ENCODE measurements at regions not wholly inside any gene's neighbourhood (a gene's known extent, or its start where the extent isn't known, plus 50 kb on each side); places are given as distances from the start of the nearest gene placed in this dataset.

DNA sequence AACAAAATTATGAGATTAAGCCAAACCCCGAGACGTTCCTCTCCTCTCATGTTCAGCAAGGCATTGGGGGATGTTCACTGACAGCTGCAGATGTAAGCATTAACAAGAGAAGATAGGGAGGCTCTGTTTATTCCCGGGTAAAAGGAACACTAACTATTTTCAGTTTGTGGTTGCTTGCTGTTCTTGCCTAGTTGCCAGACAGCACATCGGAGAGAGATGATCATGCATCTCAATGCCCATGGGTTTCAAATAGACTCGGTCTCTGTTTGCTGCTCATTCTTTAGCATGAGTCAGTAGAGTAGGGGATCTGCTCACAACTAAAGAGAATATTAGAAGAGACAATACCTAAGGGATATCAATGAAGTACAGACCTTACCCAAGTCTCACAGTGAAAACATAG, 78.3 kb downstream of the TMEM100 start:
- intact Hi-C loops (cut with micrococcal nuclease) = loop anchor here (10.0 kb wide), 1 partner anchor 70 kb away; no protein-coding TSS in a partner anchor
- no peak overlapping the region for H3K4me2 ChIP-seq (replicated peaks; ENCODE audit: extremely low read depth, low read length, poor library complexity, severe bottlenecking)

DNA sequence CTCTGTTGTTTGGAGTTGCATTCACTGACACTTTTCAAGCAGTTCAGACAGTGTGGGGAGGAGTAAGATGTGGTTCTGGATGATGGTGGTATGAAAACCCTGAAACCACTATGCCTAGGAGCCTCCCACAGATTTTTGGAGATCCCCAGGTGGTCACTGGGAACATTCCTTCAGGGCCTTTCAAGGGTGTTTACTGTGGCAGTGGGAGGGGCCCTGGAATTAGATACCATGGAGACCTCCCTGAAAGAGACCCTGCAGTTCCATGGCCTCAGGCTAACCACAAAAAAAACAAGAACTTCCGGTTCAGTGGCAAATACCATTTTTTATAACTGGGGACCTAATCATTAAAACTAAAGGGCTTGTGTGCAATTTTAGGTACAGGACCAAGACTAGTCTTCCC, 79.9 kb downstream of the TMEM100 start:
- no peak overlapping the region for H3K4me2 ChIP-seq (replicated peaks; ENCODE audit: extremely low read depth, low read length, poor library complexity, severe bottlenecking)
- H3K36me3 ChIP-seq (replicated peaks in 1 of 2; ENCODE audit: control insufficient read depth in 1 of 2, insufficient read depth in 2 of 2, low read length in 2 of 2) = no peaks in the 10 kb centered on the region
- Mint-ChIP-seq H3K9me3 (peaks cover 0 to 4% (median 4%) of the 10 kb centered on the region in 7 donors), H3K4me3 (no peak overlapping the region), H3K27ac (no peak overlapping the region), H3K36me3 (no peaks in the 10 kb centered on the region), H3K4me1 (peaks cover 26% of the 10 kb centered on the region), H3K27me3 (ENCODE audit: low read depth in 3 of 3) (peaks cover 0 to 3% (median 2%) of the 10 kb centered on the region in 3 donors)
- TF ChIP-seq, protein P1, sequence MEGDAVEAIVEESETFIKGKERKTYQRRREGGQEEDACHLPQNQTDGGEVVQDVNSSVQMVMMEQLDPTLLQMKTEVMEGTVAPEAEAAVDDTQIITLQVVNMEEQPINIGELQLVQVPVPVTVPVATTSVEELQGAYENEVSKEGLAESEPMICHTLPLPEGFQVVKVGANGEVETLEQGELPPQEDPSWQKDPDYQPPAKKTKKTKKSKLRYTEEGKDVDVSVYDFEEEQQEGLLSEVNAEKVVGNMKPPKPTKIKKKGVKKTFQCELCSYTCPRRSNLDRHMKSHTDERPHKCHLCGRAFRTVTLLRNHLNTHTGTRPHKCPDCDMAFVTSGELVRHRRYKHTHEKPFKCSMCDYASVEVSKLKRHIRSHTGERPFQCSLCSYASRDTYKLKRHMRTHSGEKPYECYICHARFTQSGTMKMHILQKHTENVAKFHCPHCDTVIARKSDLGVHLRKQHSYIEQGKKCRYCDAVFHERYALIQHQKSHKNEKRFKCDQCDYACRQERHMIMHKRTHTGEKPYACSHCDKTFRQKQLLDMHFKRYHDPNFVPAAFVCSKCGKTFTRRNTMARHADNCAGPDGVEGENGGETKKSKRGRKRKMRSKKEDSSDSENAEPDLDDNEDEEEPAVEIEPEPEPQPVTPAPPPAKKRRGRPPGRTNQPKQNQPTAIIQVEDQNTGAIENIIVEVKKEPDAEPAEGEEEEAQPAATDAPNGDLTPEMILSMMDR (IDR thresholded peaks at IDR 0.05) = no peak
- no peak overlapping the region for H2AFZ ChIP-seq (ENCODE audit: insufficient read depth, low read depth, low read length, poor library complexity, severe bottlenecking)
- WGBS (ENCODE audit: insufficient coverage) = no CpG with 5 or more reads among the region's 1 CpG
- H3K79me2 ChIP-seq (ENCODE audit: insufficient read depth, low read length) = no peaks in the 10 kb centered on the region
- intact Hi-C loops (cut with micrococcal nuclease) = loop anchor here (10.0 kb wide), 1 partner anchor 72 kb away; no protein-coding TSS in a partner anchor
- no peaks in the 10 kb centered on the region for H3K9me3 ChIP-seq (replicated peaks in 1 of 2; ENCODE audit: control insufficient read depth in 1 of 2, insufficient read depth in 1 of 2, low read length in 2 of 2)
- no peak overlapping the region for H3K27ac ChIP-seq (ENCODE audit: low read depth in 1 of 2, low read length in 2 of 2)
- no peaks in the 10 kb centered on the region for H4K20me1 ChIP-seq (ENCODE audit: insufficient read depth, low read length)
- H3K27me3 ChIP-seq (ENCODE audit: control insufficient read depth in 2 of 2, insufficient read depth in 2 of 2, low read length in 2 of 2) = no peaks in the 10 kb centered on the region
- H3K4me3 ChIP-seq (replicated peaks in 1 of 3; ENCODE audit: low read depth in 2 of 3, low read length in 3 of 3) = no peak overlapping the region
- H3K9ac ChIP-seq (ENCODE audit: insufficient read depth, low read length, poor library complexity, severe bottlenecking) = no peak overlapping the region
- H3K4me1 ChIP-seq (ENCODE audit: control insufficient read depth in 1 of 2, insufficient read depth in 2 of 2, low read length in 2 of 2) = peaks cover 26 to 29% of the 10 kb centered on the region in 2 donors
- DNase-seq = no peak

More for the DNA sequence above, 78.3 kb downstream of the TMEM100 start:
- Mint-ChIP-seq H3K27me3 (ENCODE audit: low read depth in 3 of 3) (peaks cover 2 to 3% (median 2%) of the 10 kb centered on the region in 3 donors), H3K27ac (no peak overlapping the region), H3K4me3 (no peak overlapping the region), H3K9me3 (peaks cover 0 to 4% (median 4%) of the 10 kb centered on the region in 7 donors), H3K4me1 (peaks cover 20% of the 10 kb centered on the region), H3K36me3 (no peaks in the 10 kb centered on the region)
- no peak overlapping the region for H3K9ac ChIP-seq (ENCODE audit: insufficient read depth, low read length, poor library complexity, severe bottlenecking)
- no peak overlapping the region for H2AFZ ChIP-seq (ENCODE audit: insufficient read depth, low read depth, low read length, poor library complexity, severe bottlenecking)
- H3K79me2 ChIP-seq (ENCODE audit: insufficient read depth, low read length) = no peaks in the 10 kb centered on the region
- no peaks in the 10 kb centered on the region for H3K27me3 ChIP-seq (ENCODE audit: control insufficient read depth in 2 of 2, insufficient read depth in 2 of 2, low read length in 2 of 2)
- TF ChIP-seq, protein P1 (IDR thresholded peaks at IDR 0.05) = no peak
- WGBS (ENCODE audit: insufficient coverage) = 93% methylated on average over 3 of the region's 5 CpGs
- no peaks in the 10 kb centered on the region for H4K20me1 ChIP-seq (ENCODE audit: insufficient read depth, low read length)
- H3K4me1 ChIP-seq (ENCODE audit: control insufficient read depth in 1 of 2, insufficient read depth in 2 of 2, low read length in 2 of 2) = peaks cover 21 to 23% of the 10 kb centered on the region in 2 donors
- H3K4me3 ChIP-seq (replicated peaks in 1 of 3; ENCODE audit: low read depth in 2 of 3, low read length in 3 of 3) = no peak overlapping the region
- H3K36me3 ChIP-seq (replicated peaks in 1 of 2; ENCODE audit: control insufficient read depth in 1 of 2, insufficient read depth in 2 of 2, low read length in 2 of 2) = no peaks in the 10 kb centered on the region
- no peak for DNase-seq
- no peak overlapping the region for H3K27ac ChIP-seq (ENCODE audit: low read depth in 1 of 2, low read length in 2 of 2)
- no peaks in the 10 kb centered on the region for H3K9me3 ChIP-seq (replicated peaks in 1 of 2; ENCODE audit: control insufficient read depth in 1 of 2, insufficient read depth in 1 of 2, low read length in 2 of 2)
